GM18520 (cell line): ENCODE measurements at regions not wholly inside any gene's neighbourhood (a gene's known extent, or its start where the extent isn't known, plus 50 kb on each side); places are given as distances from the start of the nearest gene placed in this dataset.
"Not testable (repeated sequence)": the region's sequence is repeated elsewhere in the genome, so short reads cannot be mapped to it uniquely, and the experiment has no call there.

ENCODE experiments used
- ATAC-seq: cut with Tn5 transposase; IDR thresholded peaks from one replicate; pipeline ENCODE4 v1.9.1; 2021; ENCODE audit not compliant: unreplicated experiment

DNA sequence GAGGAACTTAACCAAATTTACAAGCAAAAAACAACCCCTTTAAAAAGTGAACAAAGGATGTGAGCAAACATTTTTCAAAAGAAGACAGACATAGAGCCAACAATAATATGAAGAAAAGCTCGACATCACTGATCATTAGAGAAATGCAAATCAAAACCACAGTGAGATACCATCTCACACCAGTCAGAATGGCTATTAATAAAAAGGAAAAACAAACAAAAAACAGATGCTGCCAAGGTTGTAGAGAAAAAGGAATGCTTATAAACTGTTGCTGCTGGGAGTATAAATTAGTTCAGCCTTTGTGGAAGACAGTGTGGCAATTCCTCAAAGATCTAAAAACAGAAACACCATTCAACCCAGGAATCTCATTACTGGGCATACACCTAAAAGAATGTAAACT, 527.8 kb upstream of the PTCHD4 start:
- not testable (repeated sequence) for ATAC-seq

DNA sequence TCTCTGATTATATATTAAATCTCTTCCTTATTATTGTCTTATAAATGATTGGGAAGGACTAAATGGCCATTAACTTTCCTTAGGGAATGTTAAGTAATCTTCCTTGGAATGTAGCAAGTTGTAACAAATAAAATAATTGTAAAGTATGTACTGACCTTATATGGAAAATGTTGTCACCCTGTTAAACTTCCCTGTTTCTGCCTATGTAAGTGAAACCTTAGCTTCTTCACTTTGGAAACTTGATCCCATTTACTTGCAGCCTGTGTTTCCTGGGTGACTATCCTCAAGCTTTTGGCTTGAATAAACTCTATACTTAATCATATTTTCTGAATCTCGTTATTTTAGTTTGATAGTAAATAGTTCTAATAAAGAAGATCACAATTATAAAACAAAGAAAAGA, 519.5 kb upstream of the PTCHD4 start:
- ATAC-seq, result no peak

DNA sequence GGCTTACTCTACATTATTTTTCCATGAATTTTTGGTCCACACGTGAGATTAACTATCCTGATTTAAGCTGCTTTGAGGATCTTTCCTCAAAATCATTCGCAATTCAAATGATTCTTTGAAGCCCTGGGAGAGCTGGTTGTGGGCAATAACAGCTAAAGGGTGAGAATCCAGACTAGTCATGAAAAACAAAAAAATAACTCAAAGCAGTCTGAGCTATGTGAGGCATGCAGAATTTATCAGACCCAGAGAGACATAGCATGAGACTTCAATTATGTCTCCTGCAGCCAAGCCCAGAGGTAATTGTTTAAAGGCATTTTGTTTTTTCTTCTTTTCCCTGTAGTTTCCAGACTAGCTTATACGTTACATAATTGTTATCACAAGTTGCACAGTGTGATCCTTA, 517.3 kb upstream of the PTCHD4 start:
- ATAC-seq, result no peak

DNA sequence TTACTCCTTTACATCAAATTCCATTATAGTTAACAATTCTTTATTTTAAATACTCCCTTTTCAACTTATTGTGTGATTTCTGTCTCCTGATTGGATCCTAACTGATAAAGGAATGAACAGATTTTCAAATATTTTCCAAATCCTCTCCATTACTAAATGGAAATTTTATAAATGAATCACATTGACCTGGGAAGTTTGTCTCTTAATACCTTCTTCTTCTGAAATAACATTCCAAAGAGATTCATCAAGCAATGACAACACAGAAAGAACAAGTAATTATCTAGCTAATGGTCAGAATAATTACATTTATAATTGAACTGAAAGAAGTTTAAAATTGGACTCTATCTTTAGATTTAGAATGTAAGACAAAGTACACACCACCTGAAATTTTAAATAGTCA, 515.4 kb upstream of the PTCHD4 start:
- no peak for ATAC-seq

DNA sequence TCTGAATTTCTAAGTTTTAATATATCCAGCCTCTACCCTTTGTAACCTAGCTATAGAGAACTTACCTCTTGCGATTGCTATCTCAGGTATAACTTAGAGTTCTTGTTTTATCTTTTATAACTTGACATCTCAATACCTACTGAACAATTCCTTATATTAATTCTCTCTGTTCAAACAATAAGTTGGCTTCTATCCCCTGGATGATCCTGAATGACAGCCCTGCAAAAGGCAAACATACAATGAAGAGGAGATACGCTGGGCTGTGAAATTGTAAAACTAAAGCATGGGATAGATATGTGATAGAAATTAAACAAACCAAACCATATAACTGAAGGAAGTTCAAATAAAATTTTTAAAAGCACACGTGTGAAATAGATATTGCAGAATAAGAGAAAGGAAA, 513.6 kb upstream of the PTCHD4 start:
- no peak for ATAC-seq

DNA sequence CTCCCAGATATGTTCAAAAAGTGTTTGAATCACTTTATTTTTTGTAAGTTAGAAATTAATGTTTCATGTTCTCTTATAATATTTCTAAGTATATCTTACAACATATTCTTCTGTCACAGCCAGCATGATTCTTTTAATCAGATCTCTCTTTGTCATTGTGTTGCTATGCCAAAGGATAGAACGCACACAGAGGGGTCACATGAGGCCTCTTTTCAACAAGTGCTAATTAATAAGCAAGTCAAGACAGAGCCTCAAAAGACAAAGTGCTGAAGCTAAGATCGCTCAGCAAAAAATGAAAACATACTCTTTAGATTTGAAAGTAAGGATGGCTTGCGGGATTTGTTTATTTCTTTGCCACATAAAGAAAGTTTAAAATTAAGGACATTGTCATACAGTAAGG, 508.8 kb upstream of the PTCHD4 start:
- ATAC-seq, result no peak

DNA sequence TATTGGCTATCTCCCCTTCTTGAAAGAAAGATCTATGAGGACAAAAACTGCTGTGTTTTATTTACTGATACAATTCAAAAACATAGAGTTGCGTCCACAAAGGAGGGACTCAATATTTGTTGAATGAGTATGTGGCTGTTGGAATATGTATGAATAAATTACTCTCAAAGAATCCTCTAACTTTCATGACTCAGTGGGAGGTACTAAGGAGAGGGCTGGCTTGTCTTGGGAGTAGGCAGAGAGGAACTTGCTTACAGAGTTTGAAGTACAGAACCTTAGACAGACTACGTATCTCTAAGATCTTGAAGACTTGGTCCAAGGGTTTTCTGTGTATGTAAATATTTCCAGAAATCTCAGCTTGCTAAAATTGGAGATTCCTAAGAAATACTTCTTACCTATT, 504.0 kb upstream of the PTCHD4 start:
- no peak for ATAC-seq

DNA sequence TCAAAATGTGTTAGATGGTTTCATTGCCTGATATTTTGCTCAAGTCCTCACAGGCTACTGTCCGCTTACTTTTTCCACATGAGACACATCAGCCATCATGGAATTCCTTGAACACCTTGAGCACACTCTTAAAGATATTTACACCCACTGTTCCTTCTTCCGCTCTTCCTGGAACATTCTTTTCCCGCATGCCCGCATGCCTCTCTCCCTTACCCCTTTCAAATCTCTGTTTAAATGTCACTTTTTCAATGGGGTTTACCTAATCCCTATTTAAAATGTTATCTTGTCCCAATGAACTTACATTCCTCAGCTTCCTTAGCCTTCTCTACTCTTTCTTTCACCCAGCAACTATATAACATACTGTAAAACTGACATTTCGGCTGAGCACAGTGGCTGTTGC, 503.3 kb upstream of the PTCHD4 start:
- ATAC-seq, result no peak

DNA sequence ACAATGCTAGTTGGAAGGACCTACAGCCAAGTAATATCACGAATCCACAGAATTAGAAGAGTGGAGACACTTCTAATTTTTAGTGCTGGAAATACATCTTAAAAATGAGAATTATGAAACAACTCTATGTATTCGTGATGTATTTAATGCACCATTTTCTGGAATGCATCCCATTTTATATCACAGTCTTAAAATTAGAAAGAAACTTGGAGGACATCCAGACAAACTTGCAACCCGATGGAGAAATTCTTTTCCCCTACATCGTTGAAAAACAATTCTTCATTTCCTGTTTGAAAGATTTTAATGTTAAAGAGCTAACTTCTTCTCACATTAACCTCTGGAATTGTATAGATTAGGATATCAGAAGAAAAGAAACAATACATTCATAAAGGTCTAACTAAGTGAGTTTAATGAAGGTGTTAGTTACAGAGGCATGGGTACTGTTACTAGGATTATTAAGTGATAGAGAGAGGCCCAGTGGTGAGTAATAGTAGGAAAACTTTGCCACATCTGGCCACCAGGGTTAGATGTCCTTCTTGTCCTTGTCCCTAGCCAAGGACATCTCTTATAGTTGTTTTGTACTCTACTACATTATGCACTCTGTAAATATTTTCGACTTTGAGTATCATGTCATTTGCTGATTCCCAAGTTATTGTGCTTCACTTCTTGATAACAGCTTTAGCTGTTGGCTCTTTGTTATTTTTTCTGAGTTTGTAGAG, 502.4 kb upstream of the PTCHD4 start:
- ATAC-seq, result no peak

DNA sequence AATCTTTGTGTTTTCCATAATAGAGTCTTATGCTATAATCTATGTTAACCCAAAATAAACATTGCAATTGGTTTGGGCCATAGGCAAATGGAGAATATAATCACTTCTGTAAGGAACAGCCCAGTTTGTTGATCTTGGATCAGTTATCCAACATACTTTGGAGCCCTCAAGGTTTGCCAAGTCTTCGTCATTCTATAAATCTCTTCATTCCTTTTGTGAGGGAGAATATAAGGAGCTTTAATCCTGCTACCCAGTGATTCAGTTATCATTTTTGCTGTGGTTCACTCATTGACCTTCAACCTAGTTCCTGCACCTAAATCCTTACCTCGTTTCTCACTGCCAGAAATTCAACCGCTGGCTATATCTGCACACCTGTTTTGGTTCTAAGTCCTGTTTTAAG, 500.3 kb upstream of the PTCHD4 start:
- no peak for ATAC-seq

DNA sequence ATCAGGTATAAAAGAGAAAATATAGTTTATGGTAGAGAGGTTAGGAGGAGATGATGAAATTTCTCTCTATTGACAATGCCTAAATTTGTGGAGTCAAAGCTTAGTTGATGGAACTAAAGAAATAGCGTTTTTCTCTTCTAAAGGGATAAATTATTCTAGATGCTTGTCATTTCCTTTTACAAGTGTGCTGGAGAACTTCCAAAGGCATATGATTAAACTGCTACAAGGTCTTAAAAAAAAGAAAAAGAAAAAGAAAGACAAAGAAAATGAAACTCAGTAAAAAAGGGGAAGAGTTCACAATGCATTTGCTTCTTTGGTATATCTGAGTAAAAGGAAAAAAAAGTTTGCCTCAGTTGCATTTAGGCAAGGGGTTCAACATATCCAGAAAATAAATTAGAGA, 499.8 kb upstream of the PTCHD4 start:
- no peak for ATAC-seq

DNA sequence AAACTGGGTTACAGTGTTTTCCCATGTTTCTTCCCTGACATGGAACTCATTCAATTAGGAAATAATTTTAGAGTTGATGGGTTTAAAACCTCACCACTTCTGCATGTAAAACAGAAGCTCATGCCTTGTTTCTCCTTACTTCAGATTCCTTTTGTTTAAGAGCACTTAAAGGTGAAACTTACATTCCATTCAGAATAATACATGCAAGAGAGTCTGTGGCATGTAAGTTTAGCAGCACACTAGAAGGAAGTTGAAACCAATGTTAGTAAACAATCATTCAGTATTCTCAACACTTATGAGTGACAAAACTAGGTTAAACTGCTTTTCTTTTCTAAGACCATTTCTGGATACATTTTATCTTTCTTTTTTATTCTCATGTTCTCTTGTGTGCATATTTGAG, 495.6 kb upstream of the PTCHD4 start:
- ATAC-seq, result no peak

DNA sequence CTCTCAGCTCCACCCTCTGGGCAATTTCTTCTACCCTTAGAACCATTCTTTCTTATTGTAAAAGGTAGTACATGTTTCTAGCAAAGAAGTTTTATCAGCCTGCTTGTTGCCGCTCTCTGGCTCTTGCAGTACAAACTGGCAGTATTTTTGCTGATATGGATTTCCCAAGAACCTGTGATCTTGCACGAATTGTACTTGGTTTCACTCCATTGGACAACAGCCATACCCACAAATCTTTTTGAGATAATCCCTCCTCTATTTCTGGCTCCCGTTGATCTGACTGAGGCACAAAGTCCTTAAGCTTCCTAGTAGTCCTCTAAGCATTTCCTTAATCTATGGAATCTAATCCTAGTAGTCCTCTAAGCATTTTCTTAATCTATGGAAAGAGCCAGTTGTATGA, 487.0 kb upstream of the PTCHD4 start:
- no peak for ATAC-seq

DNA sequence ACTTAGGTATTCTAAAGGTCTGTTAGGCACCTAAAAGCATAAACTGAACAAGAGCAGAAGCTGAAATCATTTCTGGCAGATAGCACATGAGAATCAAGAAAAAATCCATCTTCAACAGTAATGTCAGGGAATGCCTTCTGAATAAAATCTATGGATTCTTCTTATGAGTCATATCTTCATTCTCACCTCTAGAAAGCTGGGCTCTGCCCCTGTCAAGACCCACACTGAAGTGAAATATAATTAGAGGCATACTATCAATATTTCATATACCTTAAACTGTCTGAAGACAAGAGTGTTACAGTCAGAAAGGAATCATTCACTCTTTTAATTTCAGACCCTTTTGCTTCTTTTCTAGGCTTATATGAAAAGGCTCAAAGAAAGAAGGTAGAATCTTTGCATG, 485.8 kb upstream of the PTCHD4 start:
- ATAC-seq, result no peak

DNA sequence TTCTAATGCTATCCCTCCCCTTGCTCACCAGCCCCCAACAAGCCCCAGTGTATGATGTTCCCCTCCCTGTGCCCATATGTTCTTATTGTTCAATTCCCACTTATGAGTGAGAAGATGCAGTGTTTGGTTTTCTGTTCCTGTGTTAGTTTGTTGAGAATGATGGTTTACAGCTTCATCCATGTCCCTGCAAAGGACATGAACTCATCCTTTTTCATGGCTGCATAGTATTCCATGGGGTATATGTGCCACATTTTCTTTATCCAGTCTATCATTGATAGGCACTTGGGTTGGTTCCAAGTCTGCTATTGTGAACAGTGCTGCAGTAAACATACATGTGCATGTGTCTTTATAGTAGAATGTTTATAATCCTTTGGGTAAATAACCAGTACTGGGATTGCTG, 480.2 kb upstream of the PTCHD4 start:
- ATAC-seq, result not testable (repeated sequence)

DNA sequence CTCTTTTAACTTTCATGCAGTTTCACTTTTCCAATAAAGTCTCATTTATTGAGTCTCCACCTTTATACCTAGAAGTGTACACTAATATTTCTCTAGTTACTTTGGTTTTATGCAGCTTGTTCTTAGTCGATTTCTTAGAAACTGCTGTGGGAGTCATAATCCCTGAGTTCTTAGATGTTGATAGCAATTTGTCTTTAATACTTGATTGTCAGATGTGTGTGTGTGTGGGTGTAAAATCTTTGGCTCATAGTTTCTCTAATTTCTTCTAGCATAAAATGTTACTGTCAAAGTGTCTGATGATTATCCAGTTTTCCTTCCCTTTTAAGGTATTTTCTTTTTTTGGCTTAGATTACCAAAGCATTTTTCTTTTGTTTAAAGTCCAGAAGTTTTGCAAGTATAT, 473.8 kb upstream of the PTCHD4 start:
- ATAC-seq, result no peak

DNA sequence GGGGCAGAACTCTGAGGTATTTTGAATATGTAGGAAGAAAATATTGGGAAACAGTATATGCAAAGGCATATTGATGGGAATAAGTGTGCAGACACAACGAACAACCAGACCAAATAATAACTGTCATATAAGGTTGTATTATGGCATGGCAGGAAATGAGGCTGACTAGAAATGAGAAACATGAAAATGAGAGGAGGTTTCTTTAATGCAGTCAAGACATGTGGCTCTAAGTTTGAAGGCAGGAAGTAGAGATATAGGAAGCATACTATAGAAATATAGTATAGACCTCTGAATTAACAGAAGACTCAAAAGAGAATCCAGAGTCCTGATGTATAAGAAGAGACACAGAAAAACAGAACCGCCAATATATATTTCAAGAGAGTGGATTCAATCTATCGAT, 459.7 kb upstream of the PTCHD4 start:
- ATAC-seq, result no peak

DNA sequence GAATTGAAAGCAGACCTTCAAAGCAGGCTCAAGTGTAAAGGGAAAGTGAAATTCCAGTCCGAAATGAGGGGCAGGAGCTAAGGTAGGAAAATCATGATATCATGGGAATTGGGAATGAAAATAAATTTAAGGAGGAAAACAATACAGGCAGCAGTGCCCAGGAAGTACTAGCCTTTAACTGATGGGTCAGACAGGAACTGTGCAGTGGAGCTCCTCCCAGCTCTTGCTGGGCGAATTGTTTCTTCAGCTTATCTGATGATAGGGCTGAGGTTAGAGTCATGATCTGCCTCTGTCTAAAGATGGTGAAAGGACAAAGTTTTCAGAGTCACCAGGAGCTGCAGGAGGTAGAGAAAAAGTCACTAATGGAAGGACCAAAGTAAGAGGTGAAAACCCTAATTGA, 457.9 kb upstream of the PTCHD4 start:
- no peak for ATAC-seq

DNA sequence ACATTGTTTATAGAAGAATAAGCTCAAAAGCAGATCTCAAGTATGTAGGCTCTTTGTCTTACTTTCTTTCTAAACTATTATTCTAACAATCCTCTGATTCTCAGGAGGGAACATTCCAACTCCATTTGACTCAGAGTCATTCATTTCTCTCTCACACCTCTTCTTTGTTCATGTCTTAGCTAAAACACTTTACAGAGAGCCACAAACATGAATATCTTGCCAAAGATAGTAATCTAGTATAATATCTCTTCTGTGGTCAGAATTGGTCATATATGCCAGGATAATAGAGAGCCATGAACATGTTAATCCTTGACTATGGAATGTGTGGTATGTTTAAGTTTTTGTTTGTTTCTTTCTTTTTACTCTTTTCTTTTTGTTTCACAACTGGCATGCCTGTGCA, 456.0 kb upstream of the PTCHD4 start:
- ATAC-seq, result no peak

DNA sequence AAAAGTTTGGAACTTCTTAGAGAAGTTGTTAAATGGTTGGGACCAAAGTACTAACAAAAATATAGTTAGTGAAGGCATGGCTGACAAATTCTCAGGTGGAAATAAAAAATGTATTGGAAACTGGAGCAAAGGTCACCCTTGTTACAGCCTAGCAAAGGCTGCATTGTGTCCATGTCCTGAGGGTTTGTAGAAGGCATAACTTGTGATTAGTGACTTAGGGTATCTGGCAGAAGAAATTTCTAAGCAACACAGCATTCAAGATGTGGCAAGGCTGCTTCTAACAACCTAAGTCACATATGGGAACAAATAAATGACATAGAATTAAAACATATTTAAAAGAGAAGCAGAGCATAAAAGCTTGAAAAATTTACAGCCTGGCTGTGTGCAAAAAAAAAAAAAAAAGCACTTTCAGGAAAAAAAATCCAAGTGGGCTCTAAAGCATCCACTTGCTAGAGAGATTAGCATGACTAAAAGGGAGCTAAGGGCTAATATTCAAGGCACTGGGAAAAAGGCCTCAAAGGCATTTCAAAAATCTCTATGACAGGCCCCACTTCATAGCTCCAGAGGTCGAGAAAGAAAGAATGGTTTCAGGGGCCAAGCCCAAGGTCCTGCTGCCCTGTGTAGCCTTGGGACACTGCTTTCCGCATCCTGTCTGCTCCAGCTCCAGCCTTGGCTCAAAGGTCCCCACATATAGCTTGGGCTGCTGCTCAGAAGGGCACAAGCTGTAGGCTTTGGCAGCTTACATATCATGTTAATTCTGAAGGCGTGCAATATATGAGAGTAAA, 453.2 kb upstream of the PTCHD4 start:
- ATAC-seq, result no peak

DNA sequence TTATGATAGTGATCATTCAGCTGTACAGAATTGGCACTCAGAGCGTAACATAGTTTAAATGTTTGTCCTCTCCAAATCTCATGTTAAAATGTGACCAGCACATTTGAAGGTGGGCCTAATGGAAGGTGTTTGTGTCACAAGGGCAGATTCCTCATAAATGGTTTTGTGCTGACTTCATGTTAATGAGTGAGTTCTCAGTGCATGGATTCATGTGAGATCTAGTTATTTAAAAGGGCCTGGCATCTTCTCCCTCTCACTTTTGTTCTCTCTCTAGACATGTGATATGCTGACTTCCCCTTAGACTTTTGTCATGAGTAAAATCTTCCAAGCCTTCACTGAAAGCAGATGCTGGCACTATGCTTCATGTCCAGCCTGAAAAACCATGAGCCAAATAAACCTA, 452.4 kb upstream of the PTCHD4 start:
- ATAC-seq, result no peak

DNA sequence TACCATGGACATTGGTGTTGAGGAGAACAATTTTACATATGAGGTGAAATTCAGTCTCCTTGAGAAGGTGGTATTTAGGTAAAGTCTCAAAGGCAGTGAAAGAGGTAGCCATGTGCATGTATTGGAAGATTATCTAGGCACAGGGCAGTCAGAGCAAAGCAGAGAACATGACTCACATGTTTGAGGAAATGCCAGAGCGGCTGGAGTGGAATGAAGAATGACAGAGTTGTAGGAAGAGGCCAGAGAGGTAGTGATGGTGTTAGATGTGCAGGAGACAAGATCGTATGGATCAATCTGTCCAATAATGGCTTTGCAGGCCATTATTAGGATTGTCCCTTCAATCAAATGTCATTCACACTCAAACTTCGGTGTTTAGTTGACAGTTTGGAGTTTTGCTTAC, 449.4 kb upstream of the PTCHD4 start:
- ATAC-seq, result no peak
